Activated T-cell treated with anti-CD3 and anti-CD28 coated beads, Interleukin-2, amount 50 U/mL, for 4 hours (primary cell): ENCODE measurements at regions not wholly inside any gene's neighbourhood (a gene's known extent, or its start where the extent isn't known, plus 50 kb on each side); places are given as distances from the start of the nearest gene placed in this dataset.

ENCODE experiments used
- ATAC-seq, 2 donors: fragments of 200-7000 bp; cut with Tn5 transposase; one replicate each; pipeline ENCODE4 v1.10.0; 2021
- DNase-seq: peaks from one replicate; pipeline ENCODE4 v3.0.0-alpha.2; 2020
- H3K27me3 Mint-ChIP-seq: one replicate; pipeline ENCODE4 v1.8.0; 2021; ENCODE audit warnings: low read depth, mixed read lengths
- H3K36me3 Mint-ChIP-seq: one replicate; pipeline ENCODE4 v1.8.0; 2022; ENCODE audit warnings: mixed read lengths; ENCODE audit not compliant: insufficient read depth
- H3K4me1 Mint-ChIP-seq: one replicate; pipeline ENCODE4 v1.8.0; 2021; ENCODE audit warnings: low read depth, mixed read lengths
- H3K4me3 Mint-ChIP-seq: one replicate; pipeline ENCODE4 v1.8.0; 2021; ENCODE audit warnings: mild to moderate bottlenecking, moderate library complexity, mixed read lengths
- H3K9me3 Mint-ChIP-seq: one replicate; pipeline ENCODE4 v1.8.0; 2021; ENCODE audit warnings: mixed read lengths

GRCh38 chr9:108526518-108526917 lies 329.3 kb downstream of the ACTL7B start:
- ATAC-seq (no peak), DNase-seq (no peak)
- H3K4me1 Mint-ChIP-seq: no peaks in the 10 kb centered on the region
- H3K27me3 Mint-ChIP-seq: no peaks in the 10 kb centered on the region
- no peak overlapping the region for H3K4me3 Mint-ChIP-seq
- H3K36me3 Mint-ChIP-seq: no peaks in the 10 kb centered on the region
- no peaks in the 10 kb centered on the region for H3K9me3 Mint-ChIP-seq

GRCh38 chr9:108525186-108525585 lies 330.6 kb downstream of the ACTL7B start:
- DNase-seq (no peak), ATAC-seq (no peak)
- Mint-ChIP-seq H3K4me3 (no peak overlapping the region), H3K36me3 (no peaks in the 10 kb centered on the region), H3K27me3 (no peaks in the 10 kb centered on the region), H3K9me3 (no peaks in the 10 kb centered on the region), H3K4me1 (no peaks in the 10 kb centered on the region)

- H3K27me3 Mint-ChIP-seq: no peaks in the 10 kb centered on the region
- H3K9me3 Mint-ChIP-seq: no peaks in the 10 kb centered on the region
- no peaks in the 10 kb centered on the region for H3K4me1 Mint-ChIP-seq
- no peaks in the 10 kb centered on the region for H3K36me3 Mint-ChIP-seq
- ATAC-seq (no peak), DNase-seq (no peak)
- H3K4me3 Mint-ChIP-seq: no peak overlapping the region
These were observed 334.7 kb downstream of the ACTL7B start for GRCh38 chr9:108521063-108521590.

GRCh38 chr9:108519437-108519836 lies 336.3 kb downstream of the ACTL7B start:
- H3K4me3 Mint-ChIP-seq: no peak overlapping the region

GRCh38 chr9:108517651-108518365 lies 338.0 kb downstream of the ACTL7B start:
- no peaks in the 10 kb centered on the region for H3K27me3 Mint-ChIP-seq
- no peak overlapping the region for H3K4me3 Mint-ChIP-seq
- H3K9me3 Mint-ChIP-seq: no peaks in the 10 kb centered on the region
- DNase-seq (no peak), ATAC-seq (no peak)
- no peaks in the 10 kb centered on the region for H3K4me1 Mint-ChIP-seq
- H3K36me3 Mint-ChIP-seq: no peaks in the 10 kb centered on the region

More at GRCh38 chr9:108519437-108519836, 336.3 kb downstream of the ACTL7B start:
- Mint-ChIP-seq H3K36me3 (no peaks in the 10 kb centered on the region), H3K27me3 (no peaks in the 10 kb centered on the region), H3K4me1 (no peaks in the 10 kb centered on the region), H3K9me3 (no peaks in the 10 kb centered on the region)
- DNase-seq (no peak), ATAC-seq (no peak)

- Mint-ChIP-seq H3K9me3 (no peaks in the 10 kb centered on the region), H3K4me3 (no peak overlapping the region), H3K4me1 (no peaks in the 10 kb centered on the region), H3K36me3 (no peaks in the 10 kb centered on the region), H3K27me3 (no peaks in the 10 kb centered on the region)
- DNase-seq: no peak
- ATAC-seq: no peak
These were observed 339.4 kb downstream of the ACTL7B start for GRCh38 chr9:108516391-108516790.

GRCh38 chr9:108515856-108516255 lies 339.9 kb downstream of the ACTL7B start:
- no peak for DNase-seq

GRCh38 chr9:108512426-108513173 lies 343.2 kb downstream of the ACTL7B start:
- no peaks in the 10 kb centered on the region for H3K27me3 Mint-ChIP-seq

More at GRCh38 chr9:108515856-108516255, 339.9 kb downstream of the ACTL7B start:
- Mint-ChIP-seq H3K9me3 (no peaks in the 10 kb centered on the region), H3K27me3 (no peaks in the 10 kb centered on the region), H3K4me1 (no peaks in the 10 kb centered on the region), H3K36me3 (no peaks in the 10 kb centered on the region), H3K4me3 (no peak overlapping the region)
- ATAC-seq: no peak

GRCh38 chr9:108511307-108511706 lies 344.5 kb downstream of the ACTL7B start:
- H3K4me3 Mint-ChIP-seq: no peak overlapping the region
- H3K4me1 Mint-ChIP-seq: no peaks in the 10 kb centered on the region
- H3K36me3 Mint-ChIP-seq: no peaks in the 10 kb centered on the region
- DNase-seq: no peak
- peaks cover 5% of the 10 kb centered on the region for H3K9me3 Mint-ChIP-seq
- ATAC-seq: no peak
- H3K27me3 Mint-ChIP-seq: no peaks in the 10 kb centered on the region

More at GRCh38 chr9:108512426-108513173, 343.2 kb downstream of the ACTL7B start:
- DNase-seq (no peak), ATAC-seq (no peak)
- Mint-ChIP-seq H3K9me3 (peaks cover 5% of the 10 kb centered on the region), H3K36me3 (no peaks in the 10 kb centered on the region), H3K4me3 (no peak overlapping the region), H3K4me1 (no peaks in the 10 kb centered on the region)

- DNase-seq (no peak), ATAC-seq (no peak)
- Mint-ChIP-seq H3K4me3 (no peak overlapping the region), H3K9me3 (peaks cover 15% of the 10 kb centered on the region), H3K36me3 (no peaks in the 10 kb centered on the region), H3K4me1 (no peaks in the 10 kb centered on the region), H3K27me3 (no peaks in the 10 kb centered on the region)
These were observed 358.9 kb downstream of the ACTL7B start for GRCh38 chr9:108496846-108497245.

- no peaks in the 10 kb centered on the region for H3K27me3 Mint-ChIP-seq
- no peak for DNase-seq
- no peak for ATAC-seq
- no peak overlapping the region for H3K4me3 Mint-ChIP-seq
- no peaks in the 10 kb centered on the region for H3K4me1 Mint-ChIP-seq
- peaks cover 16% of the 10 kb centered on the region for H3K9me3 Mint-ChIP-seq
- H3K36me3 Mint-ChIP-seq: no peaks in the 10 kb centered on the region
These were observed 366.2 kb downstream of the ACTL7B start for GRCh38 chr9:108489567-108489966.

GRCh38 chr9:108486831-108487230 lies 369.0 kb downstream of the ACTL7B start:
- no peak for DNase-seq
- ATAC-seq: no peak
- no peaks in the 10 kb centered on the region for H3K27me3 Mint-ChIP-seq
- no peaks in the 10 kb centered on the region for H3K36me3 Mint-ChIP-seq
- peaks cover 16% of the 10 kb centered on the region for H3K9me3 Mint-ChIP-seq
- H3K4me3 Mint-ChIP-seq: no peak overlapping the region
- no peaks in the 10 kb centered on the region for H3K4me1 Mint-ChIP-seq

- Mint-ChIP-seq H3K9me3 (peaks cover 9% of the 10 kb centered on the region), H3K4me1 (no peaks in the 10 kb centered on the region), H3K27me3 (no peaks in the 10 kb centered on the region), H3K36me3 (no peaks in the 10 kb centered on the region), H3K4me3 (no peak overlapping the region)
- no peak for ATAC-seq
- DNase-seq: no peak
These were observed 371.3 kb downstream of the ACTL7B start for GRCh38 chr9:108484468-108484867.

GRCh38 chr9:108483676-108484075 lies 372.1 kb downstream of the ACTL7B start:
- H3K27me3 Mint-ChIP-seq: no peaks in the 10 kb centered on the region
- H3K36me3 Mint-ChIP-seq: no peaks in the 10 kb centered on the region
- no peaks in the 10 kb centered on the region for H3K4me1 Mint-ChIP-seq
- H3K9me3 Mint-ChIP-seq: peaks cover under 1% of the 10 kb centered on the region
- DNase-seq: no peak
- H3K4me3 Mint-ChIP-seq: no peak overlapping the region
- ATAC-seq: no peak
